Superior temporal gyrus (tissue), 1 donor: ENCODE measurements at regions not wholly inside any gene's neighbourhood (a gene's known extent, or its start where the extent isn't known, plus 50 kb on each side); places are given as distances from the start of the nearest gene placed in this dataset.

ENCODE experiments used
- DNase-seq: peaks from one replicate; pipeline ENCODE4 v3.0.0-alpha.2; 2016; ENCODE audit errors: extremely low spot score

DNA sequence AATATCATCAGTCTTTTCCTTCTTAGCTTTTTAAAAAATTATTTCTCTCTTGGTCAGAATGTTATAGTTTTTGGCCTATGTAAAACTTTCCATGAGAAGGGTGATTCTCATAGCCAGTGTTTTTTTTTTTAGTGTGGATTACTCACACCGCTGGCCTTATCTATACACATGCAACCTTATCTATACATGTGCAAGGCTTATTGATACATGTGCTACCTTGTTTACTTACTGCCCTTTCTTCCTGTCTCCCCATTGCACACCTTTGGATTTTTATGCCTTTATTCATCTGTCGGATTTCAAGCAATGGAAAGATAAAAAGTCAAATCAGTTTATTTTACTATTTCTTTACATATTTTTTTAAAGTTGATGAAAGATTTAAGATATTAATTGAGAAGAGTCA is 660.0 kb upstream of the FZD8 start:
- no peak for DNase-seq

GRCh38 chr10:36301539-36301938 is 659.4 kb upstream of the FZD8 start:
- DNase-seq, result no peak

DNA sequence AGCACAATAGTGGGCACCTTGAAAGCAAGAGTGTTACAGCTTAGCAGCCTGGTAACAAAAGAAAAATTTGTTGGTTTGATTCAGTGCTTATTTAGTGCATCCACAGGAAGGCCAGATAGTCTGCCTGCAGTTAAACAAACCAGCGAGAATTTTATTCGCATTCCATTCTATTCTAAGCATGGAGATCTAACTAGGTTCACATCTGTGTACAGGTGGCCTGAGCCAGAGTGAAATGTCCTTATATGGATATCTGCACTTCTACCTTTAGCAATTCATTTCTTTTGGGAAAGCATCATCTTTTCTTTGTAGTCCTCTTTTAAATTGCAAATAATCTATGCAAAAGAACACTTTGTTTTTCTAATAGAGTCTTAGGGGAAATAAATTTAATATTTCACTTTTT is 659.0 kb upstream of the FZD8 start:
- no peak for DNase-seq

DNA sequence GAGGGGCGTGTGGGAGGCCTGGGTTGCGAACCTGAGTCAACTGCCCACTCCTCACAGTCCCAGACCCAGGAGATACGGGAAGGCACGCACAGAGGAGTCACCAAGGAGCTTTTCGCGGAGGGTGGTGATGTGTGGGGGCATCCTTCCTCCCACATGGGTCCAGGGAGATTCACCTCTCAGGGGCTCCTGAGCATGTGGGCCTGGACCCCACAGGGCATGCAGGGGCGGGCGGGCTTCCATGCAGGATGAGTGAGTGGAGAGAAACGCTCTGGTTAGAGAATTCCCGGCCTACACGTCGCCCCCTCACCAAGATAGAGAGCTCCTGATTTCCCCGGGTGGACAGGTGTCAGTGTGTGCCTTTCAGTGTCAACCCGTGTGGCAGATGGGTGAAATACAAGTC is 641.7 kb upstream of the FZD8 start:
- no peak for DNase-seq

- no peak for DNase-seq
Observed at GRCh38 chr10:36281831-36282331, 639.8 kb upstream of the FZD8 start.

GRCh38 chr10:36280890-36281499 is 638.9 kb upstream of the FZD8 start:
- DNase-seq, result no peak

GRCh38 chr10:36280321-36280741 is 638.2 kb upstream of the FZD8 start:
- no peak for DNase-seq

DNA sequence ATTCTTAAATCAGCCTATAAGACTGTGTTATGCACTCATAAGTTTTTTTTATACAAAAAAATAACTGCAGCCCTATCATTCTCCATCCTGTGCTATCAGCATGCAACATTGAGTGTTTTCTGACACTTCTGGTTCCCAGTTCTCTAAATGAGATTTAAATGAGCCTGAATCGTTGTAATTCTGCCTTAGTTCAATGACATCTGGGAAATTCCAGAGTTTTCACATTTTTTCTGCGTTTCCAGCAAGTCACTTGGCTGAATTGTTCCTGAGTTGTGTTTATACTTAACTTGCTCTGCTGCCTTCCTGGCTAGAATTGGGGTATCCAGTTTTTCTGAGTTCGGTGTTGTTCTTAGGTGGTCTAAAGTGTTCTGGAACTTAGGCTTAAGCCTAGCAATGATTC is 636.1 kb upstream of the FZD8 start:
- DNase-seq, result no peak

DNA sequence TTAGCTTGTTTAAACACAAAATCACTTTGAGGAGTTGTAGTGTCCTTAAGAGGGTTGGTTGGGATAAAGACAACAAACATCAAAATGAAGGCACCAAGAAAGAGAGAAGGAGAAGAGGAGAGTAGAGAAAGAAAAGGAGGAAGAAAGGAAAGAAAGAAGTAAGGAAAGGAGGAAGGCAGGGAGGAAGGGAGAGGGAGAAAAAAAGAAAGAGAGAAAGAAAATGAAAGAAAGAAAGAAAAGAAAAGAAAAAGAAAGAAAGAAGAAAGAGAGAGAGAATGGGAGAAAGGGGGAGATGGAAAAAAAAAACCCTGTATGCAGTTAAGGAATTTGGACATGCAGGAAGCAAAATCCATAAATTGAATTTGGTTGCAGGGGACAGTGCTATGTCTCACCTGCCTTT is 635.4 kb upstream of the FZD8 start:
- DNase-seq, result no peak

DNA sequence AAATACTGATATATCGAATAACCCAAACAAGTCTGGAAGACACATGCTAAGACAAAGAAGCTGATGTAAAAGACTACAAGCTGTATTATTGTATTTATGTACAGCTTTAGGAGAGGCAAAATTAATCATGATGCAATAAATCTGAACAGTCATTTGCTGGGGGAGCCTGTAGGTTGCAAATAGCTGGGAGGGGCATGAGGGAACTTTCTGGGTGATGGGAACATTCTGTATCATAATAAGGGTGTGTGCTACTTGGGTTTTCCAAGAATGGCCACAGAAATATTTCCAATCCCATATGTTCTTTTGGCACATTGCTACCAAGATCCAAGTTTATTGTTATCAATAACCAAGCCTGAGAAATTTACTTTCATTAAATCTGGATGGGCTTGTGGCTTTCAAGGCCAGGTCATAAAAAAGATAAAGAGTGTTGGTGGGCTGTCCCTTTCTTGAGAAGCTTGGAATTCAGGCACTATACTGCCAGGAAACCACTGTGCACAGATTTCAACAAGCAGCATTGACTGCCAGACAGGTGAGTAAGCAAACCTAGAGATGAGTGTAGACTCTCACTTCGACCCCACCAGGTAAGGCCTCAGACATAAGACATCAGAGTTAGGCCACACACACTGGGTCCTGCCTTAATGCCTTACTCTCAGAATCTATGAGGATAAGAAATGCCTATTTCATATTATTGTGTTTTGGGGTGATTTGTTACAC is 629.7 kb upstream of the FZD8 start:
- no peak for DNase-seq

DNA sequence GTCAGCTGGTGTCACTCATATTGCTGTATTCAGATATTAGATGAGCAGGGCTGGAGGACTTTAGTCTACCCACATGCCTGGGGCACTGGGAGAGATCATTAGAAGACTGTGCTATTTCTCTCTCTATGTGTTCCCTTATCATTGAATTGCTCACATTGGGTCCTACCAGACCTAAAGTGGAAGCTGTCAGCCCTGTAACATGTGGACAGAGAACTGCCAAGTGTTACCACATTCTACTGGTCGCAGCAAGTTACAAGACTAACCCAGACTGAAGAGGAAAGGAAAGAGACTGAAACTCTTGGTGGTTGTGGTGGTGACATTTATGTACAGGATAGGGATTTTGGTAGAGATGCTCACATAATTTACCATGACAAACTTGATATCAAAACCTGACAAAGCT is 627.1 kb upstream of the FZD8 start:
- no peak for DNase-seq

DNA sequence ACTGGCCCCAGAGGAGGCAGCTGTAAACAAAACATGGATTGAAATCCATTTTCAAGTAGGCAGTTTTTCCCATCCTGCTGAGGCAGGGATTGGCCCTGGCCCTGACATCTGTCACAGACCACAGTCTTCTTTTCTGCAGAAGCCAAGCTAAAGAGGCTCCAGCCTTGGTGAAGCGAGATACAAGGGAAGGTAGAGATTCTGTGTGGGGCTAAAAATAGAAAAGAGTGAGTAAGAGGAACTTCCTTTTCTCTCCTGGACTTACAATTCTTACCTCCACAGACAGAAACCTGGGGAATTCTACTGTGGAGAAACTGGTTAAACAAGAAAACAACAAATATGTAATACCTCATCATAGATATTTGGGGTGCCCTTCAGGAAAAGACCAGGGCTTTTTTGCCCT is 624.8 kb upstream of the FZD8 start:
- DNase-seq, result no peak

GRCh38 chr10:36265741-36266140 is 623.6 kb upstream of the FZD8 start:
- no peak for DNase-seq

DNA sequence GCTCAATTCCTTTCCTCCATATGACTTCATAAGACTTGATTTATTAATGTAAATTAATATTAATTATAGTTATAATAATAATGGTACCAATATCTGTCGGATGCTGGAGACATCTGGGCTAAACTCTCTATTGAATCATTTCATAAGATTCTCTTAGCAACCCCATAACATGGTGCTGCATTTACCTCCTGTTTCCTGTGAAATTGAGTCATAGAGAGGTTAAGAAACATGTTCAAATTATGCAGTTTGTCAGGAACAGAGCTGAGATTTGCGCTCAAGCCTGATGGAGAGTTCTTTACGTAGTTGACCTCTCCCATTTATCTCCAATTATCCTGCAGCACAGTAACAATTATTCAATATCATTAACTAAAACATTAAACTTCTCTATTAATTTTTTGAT is 621.8 kb upstream of the FZD8 start:
- no peak for DNase-seq

GRCh38 chr10:36256948-36257356 is 614.9 kb upstream of the FZD8 start:
- no peak for DNase-seq

DNA sequence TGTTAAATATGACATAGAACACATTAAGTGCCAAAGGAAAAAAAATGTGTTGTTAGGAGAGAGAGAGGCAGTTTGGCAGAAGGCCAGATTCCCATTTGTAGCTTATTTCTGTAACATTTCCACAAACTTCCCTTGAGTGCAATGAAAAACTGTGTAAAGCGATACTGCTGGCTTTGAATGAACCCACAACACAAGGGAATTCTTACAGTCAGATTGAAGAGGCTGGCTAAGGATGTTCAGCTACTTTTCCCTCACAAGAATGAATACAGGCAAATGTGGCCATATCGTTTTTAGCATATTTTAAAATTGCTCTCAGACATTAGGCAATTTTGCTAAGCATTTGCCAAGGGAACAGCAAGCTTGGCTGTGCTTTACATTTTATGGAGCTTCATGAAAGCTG is 614.1 kb upstream of the FZD8 start:
- no peak for DNase-seq

DNA sequence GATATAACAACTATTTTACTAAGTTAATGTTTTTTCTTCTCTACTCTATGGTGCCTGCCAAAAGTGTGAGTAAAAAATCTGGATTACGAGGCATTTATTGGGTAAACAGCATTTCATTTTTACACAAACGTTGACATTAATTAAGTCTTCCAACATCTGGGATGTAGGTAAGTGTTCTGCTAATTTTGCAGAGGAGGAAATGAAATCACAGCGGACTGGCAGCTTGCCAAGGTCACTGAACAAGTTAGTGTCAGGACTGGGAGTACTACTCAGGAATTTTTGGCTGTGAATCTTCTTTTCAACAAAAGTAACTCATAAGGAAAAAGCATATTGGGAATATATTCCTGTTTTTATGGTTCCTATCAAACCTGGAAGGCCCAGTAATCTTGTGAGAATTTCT is 612.1 kb upstream of the FZD8 start:
- no peak for DNase-seq

DNA sequence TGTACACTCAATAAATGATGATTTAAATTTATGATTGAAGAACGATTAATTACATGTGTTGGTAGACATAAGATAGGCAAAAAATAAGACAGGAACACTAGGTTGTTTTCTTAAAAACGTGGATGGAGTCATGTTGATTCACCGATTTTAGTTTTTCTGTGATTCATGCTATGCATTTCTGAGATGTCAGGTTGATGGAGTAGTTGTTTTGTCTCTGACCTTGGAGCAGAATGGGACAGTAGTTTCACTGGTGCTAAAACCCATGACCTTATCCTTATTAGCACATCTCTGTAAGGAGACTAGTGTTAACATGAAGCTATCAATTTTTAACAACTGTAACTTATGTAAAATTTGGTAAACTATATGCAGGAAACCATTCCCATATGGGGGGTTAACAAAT is 611.6 kb upstream of the FZD8 start:
- DNase-seq, result no peak

DNA sequence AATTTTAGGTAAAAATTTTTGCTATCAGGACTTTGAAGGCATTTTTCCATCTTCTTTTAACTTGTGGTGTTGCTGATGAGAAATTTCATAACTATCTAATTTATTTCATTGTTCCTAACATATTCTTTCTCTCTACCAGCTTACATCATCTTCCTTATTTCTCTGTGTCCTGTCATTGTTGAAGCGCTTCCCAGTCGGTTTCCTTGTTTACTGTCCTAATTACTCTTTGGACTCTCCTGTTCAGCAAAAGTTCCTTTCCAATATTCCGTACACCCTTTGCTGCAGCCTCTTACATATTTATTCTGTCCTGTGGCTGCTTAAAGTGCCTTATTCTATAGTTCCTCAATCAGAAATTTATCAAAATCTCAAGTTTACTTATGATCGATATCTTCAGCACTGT is 609.0 kb upstream of the FZD8 start:
- DNase-seq, result no peak

GRCh38 chr10:36248304-36248981 is 606.3 kb upstream of the FZD8 start:
- no peak for DNase-seq

GRCh38 chr10:36247478-36247877 is 605.4 kb upstream of the FZD8 start:
- DNase-seq, result no peak

GRCh38 chr10:36236931-36237330 is 594.8 kb upstream of the FZD8 start:
- DNase-seq, result no peak

DNA sequence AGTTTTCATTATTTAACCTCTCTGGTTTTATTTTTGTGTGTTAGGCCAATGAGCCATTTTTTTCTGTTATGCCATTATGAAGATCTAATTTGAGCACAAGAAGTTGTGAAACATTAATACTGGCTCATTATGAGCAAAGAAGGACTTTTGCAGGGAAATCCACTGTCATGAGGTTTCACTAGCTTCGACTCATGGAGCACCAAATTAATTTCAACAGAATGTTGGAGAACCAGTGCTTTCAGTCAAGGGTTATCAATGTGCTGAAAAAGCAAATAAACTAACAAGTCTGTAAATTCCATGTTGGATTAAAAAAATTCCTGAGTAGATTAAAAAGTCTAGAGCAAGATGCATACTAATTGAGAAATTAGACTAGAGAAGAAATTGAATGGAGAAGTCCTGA is 594.2 kb upstream of the FZD8 start:
- no peak for DNase-seq
